ENCODE measurements at regions not wholly inside any gene's neighbourhood (a gene's known extent, or its start where the extent isn't known, plus 50 kb on each side); places are given as distances from the start of the nearest gene placed in this dataset.
"Not testable (repeated sequence)": the region's sequence is repeated elsewhere in the genome, so short reads cannot be mapped to it uniquely, and the experiment has no call there.

DNA sequence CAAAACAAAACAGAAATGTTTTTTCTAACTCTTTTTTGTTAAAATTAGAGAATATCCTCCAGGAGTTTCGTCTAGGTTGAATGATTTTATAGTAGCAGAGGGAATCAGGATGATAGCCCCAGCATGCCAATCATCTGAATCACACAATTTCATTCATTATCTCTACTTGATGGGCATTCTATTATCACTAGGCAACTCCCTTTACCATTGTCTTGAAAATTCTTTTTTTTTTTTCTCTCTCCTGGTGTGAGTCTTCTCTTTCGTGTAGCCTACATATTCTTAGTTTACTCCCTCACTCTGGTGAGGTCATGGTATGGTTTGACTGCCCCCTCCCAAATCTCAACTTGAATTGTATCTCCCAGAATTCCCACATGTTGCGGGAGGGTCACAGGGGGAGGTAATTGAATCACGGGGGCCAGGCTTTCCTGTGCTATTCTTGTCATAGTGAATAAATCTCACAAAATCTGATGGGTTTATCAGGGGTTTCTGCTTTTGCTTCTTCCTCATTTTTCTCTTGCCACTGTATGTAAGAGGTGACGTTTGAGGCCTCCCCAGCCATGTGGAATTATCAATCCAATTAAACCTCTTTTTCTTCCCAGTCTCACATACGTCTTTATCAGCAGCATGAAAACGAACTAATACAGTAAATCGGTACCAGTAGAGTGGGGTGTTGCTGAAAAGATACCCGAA lies 105.0 kb downstream of the OTUD1 start:
- DNase-seq (ENCODE audit: low read depth in 2 of 2), result no peak

DNA sequence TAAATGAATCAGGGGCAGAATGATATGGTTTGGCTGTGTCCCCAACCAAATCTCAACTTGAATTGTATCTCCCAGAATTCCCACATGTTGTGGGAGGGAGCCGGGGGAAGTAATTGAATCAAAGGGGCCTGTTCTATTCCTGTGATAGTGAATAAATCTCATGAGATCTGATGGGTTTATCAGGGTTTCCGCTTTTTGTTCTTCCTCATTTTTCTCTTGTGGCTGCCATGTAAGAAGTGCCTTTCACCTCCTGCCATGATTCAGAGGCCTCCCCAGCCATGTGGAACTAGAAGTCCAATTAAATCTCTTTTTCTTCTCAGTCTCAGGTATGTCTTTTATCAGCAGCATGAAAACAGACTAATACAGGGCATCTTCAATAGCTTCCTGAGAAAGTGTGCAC lies 107.0 kb downstream of the OTUD1 start:
- DNase-seq (ENCODE audit: low read depth in 2 of 2), result not testable (repeated sequence)

DNA sequence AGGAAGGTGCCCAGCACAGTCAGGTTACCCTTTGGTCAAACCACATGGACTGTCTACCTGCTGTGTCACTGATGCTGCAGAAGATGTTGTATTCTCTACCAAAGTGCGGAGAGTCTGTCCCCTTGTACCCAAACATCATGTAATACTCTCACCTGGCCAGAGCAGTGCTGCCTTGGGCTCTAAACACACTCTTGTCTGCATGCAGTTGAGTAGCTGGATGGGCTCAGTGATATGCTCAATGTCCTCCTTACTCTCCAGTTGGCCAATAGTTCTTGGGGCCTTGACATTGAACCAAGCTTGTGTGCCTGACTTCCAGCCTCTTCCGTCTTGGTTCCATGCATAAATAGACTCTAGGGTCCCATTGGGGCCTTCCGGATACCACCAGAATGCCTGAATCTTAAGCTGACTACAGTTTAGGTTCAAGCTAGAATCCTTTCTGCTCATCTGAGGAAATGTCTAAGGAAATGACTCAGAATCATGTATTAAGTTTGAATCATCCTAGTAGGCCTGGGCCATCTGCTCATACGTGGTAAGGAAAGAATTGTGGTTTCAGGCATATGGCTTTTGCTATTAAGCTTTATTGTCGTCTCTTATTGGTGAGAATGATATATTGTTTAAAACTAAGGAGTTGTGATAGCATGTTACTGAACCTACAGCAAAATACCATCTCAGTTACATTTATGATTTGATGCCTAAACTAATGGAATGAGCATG lies 118.0 kb downstream of the OTUD1 start:
- no peak for DNase-seq (ENCODE audit: low read depth in 2 of 2)

DNA sequence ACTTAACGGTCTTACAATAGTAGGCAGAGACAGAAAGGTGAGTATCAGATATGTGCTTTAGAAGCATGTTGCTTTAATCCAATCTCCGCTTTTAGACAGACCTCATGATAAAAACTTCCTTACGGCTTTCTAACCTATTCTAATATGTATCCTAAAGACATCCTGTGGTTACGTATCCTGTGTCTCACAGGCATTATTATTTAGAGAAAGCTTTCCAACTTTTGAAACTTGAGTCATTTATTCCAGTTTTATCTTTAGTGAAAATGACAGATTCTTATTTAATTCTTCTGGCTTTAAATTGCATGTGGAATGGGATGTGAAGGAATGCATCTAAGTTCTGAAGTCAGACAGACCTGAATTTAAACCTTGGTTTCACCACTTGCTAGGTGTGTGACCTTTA lies 118.9 kb downstream of the OTUD1 start:
- DNase-seq (ENCODE audit: low read depth in 2 of 2), result no peak

DNA sequence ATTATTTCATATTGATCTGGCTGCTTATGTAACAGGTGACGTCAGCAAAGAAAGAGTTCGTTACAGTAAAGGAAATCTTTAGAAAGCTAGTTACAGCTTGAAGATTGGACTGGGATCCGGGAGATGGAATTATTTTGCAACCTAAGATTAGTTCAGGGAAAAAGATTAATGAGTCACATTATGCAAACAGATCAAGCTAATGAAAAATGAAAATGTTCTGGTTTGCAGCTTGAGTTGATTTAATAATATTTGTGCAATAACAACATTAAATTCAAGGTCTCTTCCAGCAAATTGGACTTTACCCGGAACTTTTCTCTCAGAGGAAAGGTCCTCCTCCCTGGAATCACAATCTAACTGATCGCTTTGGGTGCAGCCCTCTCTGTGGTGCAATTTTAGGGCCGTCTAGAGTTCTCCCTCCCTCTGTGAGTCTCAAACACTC lies 119.5 kb downstream of the OTUD1 start:
- no peak for DNase-seq (ENCODE audit: low read depth in 2 of 2)

DNA sequence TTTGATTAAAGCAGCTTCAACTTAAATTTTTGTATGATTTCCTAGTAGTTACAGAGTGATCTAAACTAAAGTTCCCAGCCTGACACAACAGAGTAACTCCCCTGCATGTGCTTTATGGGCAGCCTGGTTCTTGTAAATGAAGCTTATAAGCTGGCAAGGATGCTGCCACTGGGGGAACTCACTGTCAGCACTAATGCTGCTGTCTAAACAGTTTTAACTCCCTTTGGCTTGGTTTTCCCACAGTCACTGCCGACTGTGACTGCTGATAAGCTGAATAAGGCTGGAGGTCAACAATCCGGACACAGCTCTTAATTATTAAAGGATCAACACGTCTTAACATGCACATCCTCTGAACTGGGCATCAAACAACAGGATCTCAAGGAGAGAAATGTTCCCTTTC lies 130.1 kb downstream of the OTUD1 start:
- no peak for DNase-seq (ENCODE audit: low read depth in 2 of 2)

DNA sequence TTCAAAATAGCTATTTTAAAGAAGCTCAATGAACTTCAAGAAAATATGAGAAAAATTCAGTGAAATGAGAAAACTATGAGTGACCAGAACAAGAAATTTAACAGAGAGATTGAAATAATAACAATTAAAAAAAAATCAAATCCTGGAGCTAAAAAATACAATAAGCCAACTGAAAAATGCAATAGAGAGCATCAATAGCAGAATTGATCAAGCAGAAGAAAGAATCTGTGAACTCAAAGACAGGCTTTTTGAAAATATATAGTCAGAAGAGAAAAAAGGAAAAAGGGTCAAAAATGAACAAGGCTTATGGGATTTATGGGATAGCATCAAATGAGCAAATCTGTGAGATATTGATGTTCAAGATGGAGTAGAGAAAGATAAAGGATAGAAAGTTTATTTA lies 133.0 kb downstream of the OTUD1 start:
- no peak for DNase-seq (ENCODE audit: low read depth in 2 of 2)

DNA sequence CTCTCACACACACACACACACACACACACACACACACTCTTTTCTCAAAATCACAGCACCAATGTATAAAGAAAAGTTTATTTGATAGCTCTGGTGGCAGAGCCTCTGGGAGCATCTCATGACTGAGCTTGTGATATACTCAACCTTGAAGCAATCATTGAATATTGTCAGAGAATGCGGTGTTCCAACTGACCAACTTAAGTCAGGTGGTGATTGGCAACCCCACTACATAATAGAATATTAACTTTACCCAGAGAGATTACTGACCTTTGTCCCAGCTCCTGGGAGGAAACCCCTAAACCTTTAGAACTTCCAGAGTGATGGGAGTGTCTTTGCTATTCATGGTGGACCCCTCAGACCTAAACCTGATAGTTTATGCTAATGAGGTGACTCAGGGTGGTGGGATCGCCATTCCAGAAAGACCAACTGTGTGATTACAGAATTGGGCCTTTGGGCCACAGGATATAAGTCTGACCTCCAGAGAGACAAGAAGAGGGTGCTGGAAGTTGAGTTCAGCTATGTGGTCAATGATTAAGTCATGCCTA lies 143.1 kb downstream of the OTUD1 start:
- no peak for DNase-seq (ENCODE audit: low read depth in 2 of 2)

DNA sequence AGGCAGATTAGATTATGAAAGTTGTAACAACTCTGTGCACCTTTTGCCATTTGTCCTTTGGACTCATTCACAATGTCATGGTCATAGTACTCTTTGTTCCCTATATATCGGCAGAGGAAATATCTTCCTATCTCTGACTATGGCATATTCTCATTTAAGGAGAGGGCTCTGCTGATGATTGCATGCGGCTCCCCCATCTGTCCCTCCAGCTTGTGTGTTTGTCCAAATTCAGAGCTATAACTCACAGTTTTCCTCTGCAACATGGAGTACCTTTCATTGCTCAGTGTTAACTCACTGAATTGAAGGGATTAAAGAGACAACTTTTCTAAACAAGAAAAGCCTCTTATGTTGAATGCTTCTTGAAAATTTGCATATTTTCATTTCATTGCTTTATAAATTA lies 145.5 kb downstream of the OTUD1 start:
- DNase-seq (ENCODE audit: low read depth in 2 of 2), result no peak

DNA sequence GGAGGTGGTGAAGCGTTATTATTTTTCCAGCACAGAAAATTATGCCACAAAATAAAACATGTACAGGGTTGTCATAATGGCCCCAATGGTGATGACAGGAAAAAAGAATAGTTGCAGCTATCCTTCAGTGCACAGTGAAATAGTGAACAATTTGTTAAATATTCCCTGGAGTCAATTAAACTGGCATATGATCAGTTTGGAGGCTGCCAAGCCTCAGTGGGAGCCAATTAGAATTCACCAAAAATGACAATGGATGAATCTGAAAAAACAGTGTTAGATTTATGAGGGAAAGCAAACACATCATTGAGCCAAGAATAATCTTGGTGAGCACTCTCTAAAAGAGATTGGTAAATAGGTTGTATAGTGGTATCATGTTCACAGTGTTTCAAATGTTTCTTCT lies 146.3 kb downstream of the OTUD1 start:
- DNase-seq (ENCODE audit: low read depth in 2 of 2), result no peak

DNA sequence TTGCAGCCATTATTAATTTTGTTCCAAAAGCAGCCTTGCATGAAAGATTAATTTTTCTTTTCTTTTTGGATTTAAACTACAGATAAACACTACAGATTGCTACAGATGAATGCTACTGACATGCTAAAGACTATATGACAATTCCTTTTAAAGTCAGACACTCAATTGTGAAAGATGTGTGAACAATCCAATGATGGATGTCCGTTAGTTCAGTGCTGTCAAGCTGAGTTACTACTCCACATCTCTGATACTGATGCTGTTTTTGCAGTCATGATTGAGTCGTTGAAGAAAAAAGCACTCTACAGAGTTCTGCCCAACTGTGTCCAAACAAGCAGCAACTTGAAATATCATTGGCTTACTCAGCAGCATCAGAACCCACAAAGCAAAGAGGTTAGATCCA lies 146.8 kb downstream of the OTUD1 start:
- no peak for DNase-seq (ENCODE audit: low read depth in 2 of 2)

DNA sequence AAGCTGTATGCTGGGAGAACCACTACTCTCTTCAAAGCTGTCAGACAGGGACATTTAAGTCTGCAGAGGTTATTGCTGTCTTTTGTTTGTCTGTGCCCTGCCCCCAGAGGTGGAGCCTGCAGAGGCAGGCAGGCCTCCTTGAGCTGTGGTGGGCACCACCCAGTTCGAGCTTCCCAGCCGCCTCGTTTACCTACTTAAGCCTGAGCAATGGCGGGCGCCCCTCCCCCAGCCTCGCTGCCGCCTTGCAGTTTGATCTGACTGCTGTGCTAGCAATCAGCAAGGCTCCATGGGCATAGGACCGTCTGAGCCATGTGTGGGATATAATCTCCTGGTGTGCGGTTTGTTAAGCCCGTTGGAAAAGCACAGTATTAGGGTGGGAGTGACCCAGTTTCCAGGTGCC lies 156.4 kb downstream of the OTUD1 start:
- not testable (repeated sequence) for DNase-seq (ENCODE audit: low read depth in 2 of 2)

DNA sequence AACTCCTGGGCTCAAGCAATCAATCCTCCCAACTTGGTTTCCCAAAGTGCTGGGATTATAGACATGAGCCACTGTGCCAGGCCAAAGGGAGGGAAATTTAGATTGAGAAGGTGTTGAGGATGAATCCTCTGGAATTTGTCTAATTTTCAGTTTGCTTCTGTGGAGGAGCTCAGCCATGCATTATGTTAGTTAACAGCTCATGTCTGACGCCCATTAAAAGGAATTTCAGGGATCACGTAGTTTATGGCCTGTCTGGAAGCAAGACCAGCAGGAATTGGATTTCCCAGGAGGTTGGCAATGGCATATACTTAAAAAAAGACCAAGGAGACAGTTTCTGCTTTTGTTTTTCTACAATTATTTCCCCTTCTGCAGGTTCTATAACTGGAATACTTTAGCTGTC lies 165.7 kb downstream of the OTUD1 start:
- no peak for DNase-seq (ENCODE audit: low read depth in 2 of 2)

DNA sequence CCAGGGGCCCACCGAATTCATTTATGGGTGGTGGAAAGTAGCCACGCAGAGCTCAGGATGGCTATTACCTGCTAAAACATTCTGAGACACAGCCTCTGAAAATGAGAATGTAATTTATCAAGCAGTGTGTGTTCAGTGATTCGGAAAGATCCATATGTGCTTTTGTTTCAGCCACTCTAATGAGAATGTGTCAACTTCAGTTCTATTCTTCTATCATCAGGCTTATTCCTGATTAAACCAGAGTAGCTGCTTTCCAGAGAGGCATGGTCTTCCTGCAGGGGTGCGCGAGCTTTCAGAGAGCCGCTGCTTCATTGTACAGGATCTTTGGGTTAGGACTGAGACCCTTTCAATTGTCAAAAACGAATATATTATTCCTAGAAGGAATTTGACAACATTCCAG lies 167.6 kb downstream of the OTUD1 start:
- no peak for DNase-seq (ENCODE audit: low read depth in 2 of 2)

DNA sequence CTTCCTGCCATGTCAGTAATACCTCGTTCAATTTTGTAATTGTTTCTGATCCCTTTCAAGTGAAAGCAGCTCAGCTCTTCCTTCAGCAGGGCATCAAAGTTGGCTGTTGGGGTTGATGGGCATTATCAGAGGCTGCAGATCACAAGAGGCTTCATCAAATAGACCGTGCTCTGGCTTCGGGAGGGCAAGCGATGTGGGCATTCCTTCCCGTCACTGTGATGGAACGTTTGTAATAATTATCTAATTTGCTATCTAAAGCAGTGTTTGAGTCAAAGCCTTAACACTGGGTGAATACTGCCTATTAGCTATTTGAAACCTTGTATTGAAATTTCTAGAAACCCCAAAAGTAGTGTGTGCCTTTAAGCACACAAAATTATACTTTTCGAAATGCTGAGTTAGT lies 170.1 kb downstream of the OTUD1 start:
- DNase-seq (ENCODE audit: low read depth in 2 of 2), result no peak

DNA sequence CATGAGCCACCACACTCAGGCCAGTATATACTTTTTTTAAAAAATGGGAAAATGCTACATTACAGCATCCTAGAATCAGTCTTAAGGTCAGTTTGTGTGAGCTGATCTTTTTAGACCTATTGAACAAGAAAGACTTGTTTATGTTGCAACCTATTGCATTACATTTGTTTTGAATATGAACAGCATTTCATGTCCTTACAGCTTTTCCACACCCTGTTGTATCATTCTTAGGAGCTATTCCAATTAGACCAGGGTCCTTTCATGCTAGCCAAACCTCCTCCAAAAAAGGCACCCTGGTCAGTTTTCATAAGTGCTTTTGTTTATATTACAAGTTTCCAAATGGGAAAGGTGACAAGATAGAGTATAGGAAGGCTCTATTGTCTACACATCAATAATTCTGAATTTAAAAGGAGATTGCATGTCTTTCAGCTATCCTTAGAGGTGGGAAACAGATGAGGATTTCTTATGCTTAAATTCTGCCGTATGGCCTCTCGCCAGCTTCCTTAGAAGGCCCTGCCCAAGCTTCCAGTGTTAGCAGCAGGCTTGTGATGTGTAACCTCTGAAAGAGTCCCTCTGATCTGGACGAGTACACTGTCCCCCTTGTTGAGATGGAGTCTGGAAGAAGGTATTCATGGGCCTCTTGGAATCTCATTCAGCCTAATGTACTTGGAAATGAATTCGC lies 171.9 kb downstream of the OTUD1 start:
- no peak for DNase-seq (ENCODE audit: low read depth in 2 of 2)

DNA sequence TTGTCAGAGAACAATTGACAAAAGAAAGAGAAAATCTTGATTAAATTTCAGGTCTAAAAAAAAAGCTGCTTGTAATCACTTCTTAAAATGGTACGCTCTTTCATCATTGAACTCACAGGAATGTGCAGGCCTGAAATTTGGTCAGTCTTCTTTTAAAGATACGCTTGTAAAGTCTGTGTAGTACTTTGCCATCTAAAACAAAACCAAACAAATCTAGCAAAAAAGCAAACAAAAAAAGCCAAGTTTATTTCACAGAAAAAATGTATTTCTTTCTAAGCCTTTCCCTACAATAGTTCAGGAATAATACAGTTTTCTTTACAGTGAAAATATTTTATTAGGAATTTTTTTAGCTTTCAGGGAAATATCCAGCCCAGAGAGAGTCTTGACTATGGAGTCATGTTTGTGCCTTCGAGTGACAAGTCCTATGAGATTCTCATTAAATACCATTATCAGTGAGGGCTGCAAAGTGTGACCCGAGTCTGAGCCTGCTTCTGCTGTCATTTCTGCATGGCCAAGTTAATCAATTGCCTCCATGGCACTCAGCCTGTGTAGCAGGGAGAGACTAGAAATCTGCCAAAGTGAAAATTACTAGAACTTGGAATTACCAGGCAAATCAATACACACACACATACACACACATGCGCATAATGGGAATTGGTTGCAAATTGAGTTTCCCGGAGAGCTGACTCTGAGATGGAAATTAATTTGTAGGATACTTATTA lies 172.6 kb downstream of the OTUD1 start:
- no peak for DNase-seq (ENCODE audit: low read depth in 2 of 2)

DNA sequence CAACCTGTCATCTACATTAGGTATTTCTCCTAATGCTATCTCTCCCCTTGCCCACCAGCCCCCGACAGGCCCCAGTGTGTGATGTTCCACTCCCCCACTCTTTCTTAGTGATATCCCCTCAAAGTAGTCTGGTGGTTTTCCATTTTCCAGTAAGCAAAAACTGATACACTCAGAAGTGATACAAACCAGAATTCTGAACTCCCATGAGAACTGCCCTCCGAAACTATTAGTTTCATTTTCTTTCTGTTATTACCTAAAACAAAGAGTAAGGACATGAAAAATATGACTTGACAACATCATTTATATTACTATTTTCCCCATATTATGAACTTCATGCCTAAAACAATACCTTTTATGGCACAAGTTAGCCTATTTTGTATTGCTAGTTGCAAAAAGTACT lies 175.0 kb downstream of the OTUD1 start:
- DNase-seq (ENCODE audit: low read depth in 2 of 2), result no peak

DNA sequence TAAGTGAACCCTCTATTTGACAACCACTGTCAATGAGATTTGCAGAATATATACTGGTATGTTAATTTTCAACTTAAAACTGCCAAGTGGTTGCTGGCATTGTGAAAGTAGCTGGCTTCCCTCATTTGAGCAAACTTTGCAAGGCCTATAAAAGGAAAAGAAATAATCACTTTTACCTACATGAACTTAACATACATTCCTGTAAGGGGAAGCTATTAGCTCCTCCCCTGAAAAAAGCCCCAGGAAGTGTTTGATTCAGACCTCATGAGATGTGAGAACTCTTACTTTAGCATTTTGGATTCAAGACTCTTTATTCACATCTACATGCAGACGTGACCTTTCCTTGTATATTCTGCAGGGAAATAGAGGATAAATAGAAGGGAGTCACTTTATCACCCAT lies 175.6 kb downstream of the OTUD1 start:
- no peak for DNase-seq (ENCODE audit: low read depth in 2 of 2)

DNA sequence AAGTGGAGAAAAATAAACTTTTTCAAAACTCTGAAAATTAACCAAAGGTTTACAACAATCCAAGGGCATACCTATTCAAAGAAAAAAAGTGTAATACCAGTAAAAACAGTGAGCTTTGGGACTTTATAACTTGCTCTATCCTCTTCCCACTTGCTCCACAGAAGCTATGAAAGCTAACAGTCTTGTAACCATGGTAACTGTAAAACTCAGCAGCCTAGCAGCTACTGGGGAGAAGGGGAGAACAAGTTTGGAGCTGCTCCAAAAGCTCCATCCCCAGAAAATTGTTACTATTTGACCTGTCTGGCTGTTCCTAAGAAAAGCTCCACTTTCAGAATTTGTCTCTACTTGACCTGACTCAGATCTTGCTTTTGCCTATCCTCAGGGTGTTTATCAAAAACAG lies 191.5 kb downstream of the OTUD1 start:
- no peak for DNase-seq (ENCODE audit: low read depth in 2 of 2)

DNA sequence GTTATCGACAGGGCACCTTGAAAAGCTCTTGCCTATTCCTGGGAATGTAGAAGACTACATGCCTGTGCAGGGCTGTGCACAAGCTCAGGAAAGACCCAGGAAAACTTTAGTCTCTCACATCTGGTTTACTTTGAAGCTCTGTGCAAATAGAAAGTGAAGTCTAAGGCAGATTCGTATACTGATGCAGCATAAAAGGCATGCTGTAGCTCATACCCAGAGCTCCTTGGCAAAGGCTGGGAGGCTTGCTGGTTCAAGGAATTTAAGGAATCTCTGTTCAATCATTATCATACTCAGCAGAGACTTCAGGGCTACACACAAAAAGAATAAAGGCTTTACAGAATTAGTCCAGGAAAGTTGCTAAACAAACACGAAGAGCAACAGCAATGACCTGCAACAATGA lies 192.0 kb downstream of the OTUD1 start:
- DNase-seq (ENCODE audit: low read depth in 2 of 2), result no peak

DNA sequence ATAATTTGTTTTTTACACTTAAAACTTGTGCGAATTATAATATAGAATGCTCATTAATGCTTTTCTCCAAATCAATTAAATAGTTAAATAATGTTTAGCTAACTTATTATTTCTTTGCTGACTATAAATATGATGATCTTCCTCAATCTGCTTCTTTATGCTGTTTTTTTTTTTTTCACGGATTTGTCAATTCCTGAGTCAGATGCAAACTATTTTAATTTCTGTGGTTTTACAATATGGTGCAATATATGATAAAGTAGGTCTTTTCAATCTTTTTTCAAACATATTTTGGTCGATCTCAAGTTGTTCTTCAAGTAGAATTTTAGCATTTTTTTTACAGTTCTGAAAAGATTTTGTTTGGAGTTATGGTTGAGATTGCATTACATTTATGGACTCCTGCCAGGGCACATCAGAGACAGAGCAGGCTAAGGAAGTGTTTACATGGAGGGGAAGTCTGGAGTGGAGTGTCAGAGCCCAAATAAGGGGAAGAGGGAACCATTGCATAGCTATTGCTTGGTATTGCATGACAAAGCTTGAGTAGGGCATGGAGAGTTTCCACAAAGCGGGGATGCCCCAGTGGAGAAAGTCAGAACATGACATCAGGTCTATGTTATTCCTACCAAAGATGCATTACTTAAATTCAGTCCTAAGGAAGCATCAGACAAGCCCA lies 204.4 kb downstream of the OTUD1 start:
- DNase-seq (ENCODE audit: low read depth in 2 of 2), result no peak
